Liver (tissue), 8 donors: ENCODE measurements at regions not wholly inside any gene's neighbourhood (a gene's known extent, or its start where the extent isn't known, plus 50 kb on each side); places are given as distances from the start of the nearest gene placed in this dataset.

Source experiments
- DNase-seq: peaks from one replicate; pipeline ENCODE4 v3.0.0-alpha.2; 2017; ENCODE audit warnings: low spot score
- H3K27ac ChIP-seq, 2 donors: one replicate each; pipeline ENCODE4 v1.7.0; 2013; ENCODE audit warnings: inconsistent platforms in 2 of 2, low read length in 2 of 2, control low read depth in 1 of 2, low read depth in 1 of 2, mild to moderate bottlenecking in 1 of 2
- H3K27me3 ChIP-seq, 4 donors: one replicate each; pipeline versions ENCODE4 v1.6.1 to v1.7.0; 2013; ENCODE audit warnings: low read length in 3 of 4, inconsistent platforms in 1 of 4, mild to moderate bottlenecking in 1 of 4, moderate library complexity in 1 of 4; ENCODE audit not compliant: control insufficient read depth in 4 of 4, insufficient read depth in 4 of 4
- H3K36me3 ChIP-seq, 4 donors: one replicate each; pipeline versions ENCODE4 v1.6.1 to v1.7.0; 2013; ENCODE audit warnings: low read length in 3 of 4, mild to moderate bottlenecking in 3 of 4, low read depth in 1 of 4, moderate library complexity in 1 of 4; ENCODE audit not compliant: control insufficient read depth in 4 of 4, insufficient read depth in 3 of 4
- H3K4me1 ChIP-seq, 4 donors: one replicate each; pipeline versions ENCODE4 v1.6.1 to v1.7.0; 2013; ENCODE audit warnings: low read length in 3 of 4, mild to moderate bottlenecking in 3 of 4, moderate library complexity in 1 of 4; ENCODE audit not compliant: control insufficient read depth in 4 of 4, insufficient read depth in 4 of 4
- H3K4me3 ChIP-seq, 3 donors: one replicate each; pipeline versions ENCODE4 v1.6.1 to v1.7.0; 2013; ENCODE audit warnings: low read length in 3 of 3, control low read depth in 1 of 3, low read depth in 1 of 3, mild to moderate bottlenecking in 1 of 3
- H3K9ac ChIP-seq, 2 donors: one replicate each; pipeline ENCODE4 v1.7.0; 2013; ENCODE audit warnings: low read length in 2 of 2, mild to moderate bottlenecking in 2 of 2, moderate library complexity in 2 of 2, control low read depth in 1 of 2, low read depth in 1 of 2
- H3K9me3 ChIP-seq, 4 donors: one replicate each; pipeline versions ENCODE4 v1.6.1 to v1.7.0; 2013; ENCODE audit warnings: low read length in 3 of 4; ENCODE audit not compliant: control insufficient read depth in 4 of 4
- EGR1 ChIP-seq, 2 donors: IDR thresholded peaks; 2 replicates each; pipeline ENCODE4 v1.6.1; 2016 to 2018; ENCODE audit warnings: antibody characterized with exemption in 2 of 2, low read depth in 2 of 2
- FOXA1 ChIP-seq: IDR thresholded peaks from 2 replicates; pipeline ENCODE4 v1.6.1; 2016; ENCODE audit warnings: antibody characterized with exemption
- GABPA ChIP-seq, 2 donors: IDR thresholded peaks in 1 of 2; conservative IDR thresholded peaks in 1 of 2; 2 replicates each; pipeline ENCODE4 v1.6.1; 2016; ENCODE audit warnings: antibody characterized with exemption in 2 of 2, mild to moderate bottlenecking in 1 of 2, moderate library complexity in 1 of 2
- HNF4A ChIP-seq, 2 donors: conservative IDR thresholded peaks; 2 replicates each; pipeline ENCODE4 v1.6.1; 2016; ENCODE audit warnings: antibody characterized with exemption in 2 of 2, mild to moderate bottlenecking in 2 of 2
- HNF4G ChIP-seq: IDR thresholded peaks from 2 replicates; pipeline ENCODE4 v1.6.1; 2016; ENCODE audit warnings: antibody characterized with exemption
- JUND ChIP-seq, 2 donors: IDR thresholded peaks; 2 replicates each; pipeline ENCODE4 v1.6.1; 2016; ENCODE audit warnings: antibody characterized with exemption in 2 of 2
- MAX ChIP-seq: IDR thresholded peaks from 2 replicates; pipeline ENCODE4 v1.6.1; 2016; ENCODE audit warnings: antibody characterized with exemption
- NR2F2 ChIP-seq: IDR thresholded peaks from 2 replicates; pipeline ENCODE4 v1.6.1; 2016; ENCODE audit warnings: antibody characterized with exemption
- REST ChIP-seq: IDR thresholded peaks from 2 replicates; pipeline ENCODE4 v1.6.1; 2016; ENCODE audit warnings: antibody characterized with exemption, mild to moderate bottlenecking
- SP1 ChIP-seq: IDR thresholded peaks from 2 replicates; pipeline ENCODE4 v1.6.1; 2018; ENCODE audit warnings: antibody characterized with exemption, mild to moderate bottlenecking
- TAF1 ChIP-seq: conservative IDR thresholded peaks from 2 replicates; pipeline ENCODE4 v1.6.1; 2016; ENCODE audit warnings: antibody characterized with exemption, mild to moderate bottlenecking
- YY1 ChIP-seq: IDR thresholded peaks from 2 replicates; pipeline ENCODE4 v1.6.1; 2016; ENCODE audit warnings: antibody characterized with exemption, mild to moderate bottlenecking
- ZBTB33 ChIP-seq: IDR thresholded peaks from 2 replicates; pipeline ENCODE4 v1.6.1; 2016; ENCODE audit warnings: antibody characterized with exemption
- WGBS: extraction: QIAGEN DNeasy Blood & Tissue Kit; methylation state at CpG from one replicate; pipeline ENCODE4 v1.1.7; 2013; 5-methylcytosine and 5-hydroxymethylcytosine counted together
- TF ChIP-seq, protein P1 (sequence below): fragments of 150-350 bp; IDR thresholded peaks from 2 replicates; pipeline ENCODE4 v1.5.1; 2017; ENCODE audit warnings: improper control_type of control experiment, low read depth, low read length; ENCODE audit not compliant: missing input control
- TF ChIP-seq, protein P2 (sequence below): IDR thresholded peaks from 2 replicates; pipeline ENCODE4 v1.6.1; 2016; ENCODE audit warnings: antibody characterized with exemption
- donor health status: healthy.
- donor health status: healthy.
- donor health status: healthy.
- donor health status: healthy.
- donor health status: healthy.

- TF ChIP-seq ZBTB33 (no peak), EGR1 (IDR thresholded peaks at IDR 0.05; ENCODE audit: low read depth in 2 of 2) (no peak), TAF1 (no peak), MAX (no peak), HNF4G (no peak), JUND (IDR thresholded peaks at IDR 0.05) (no peak), SP1 (no peak)
These were observed 68.7 kb downstream of the LIG4 start (continued) for GRCh38 chr13:108146642-108147041.

- WGBS = 70% methylated on average over 4 of the region's 4 CpGs
These were observed 72.5 kb downstream of the LIG4 start for GRCh38 chr13:108142702-108143436.

DNA sequence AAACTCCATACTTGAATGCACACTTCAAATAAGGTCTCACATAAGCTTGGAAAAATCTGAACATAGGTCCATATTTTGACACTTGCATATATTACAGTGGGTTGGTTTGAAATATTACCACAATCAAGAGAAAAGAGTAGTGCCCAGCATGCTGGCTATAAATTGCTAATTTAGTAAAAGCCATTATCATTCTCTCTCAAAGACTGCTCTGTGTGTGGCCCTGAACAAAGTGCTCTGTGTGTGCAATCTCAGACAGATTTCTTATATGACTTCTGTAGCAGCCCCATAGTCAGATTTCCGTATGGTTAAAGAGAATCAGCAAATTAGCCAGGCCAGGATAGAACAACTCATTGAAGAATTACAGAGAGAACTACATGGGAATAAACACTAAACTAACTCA lies 78.2 kb downstream of the LIG4 start:
- no peak overlapping the region for H3K27ac ChIP-seq
- no peaks in the 10 kb centered on the region for H3K9me3 ChIP-seq
- H3K9ac ChIP-seq = no peak overlapping the region
- no peaks in the 10 kb centered on the region for H3K4me1 ChIP-seq
- H3K4me3 ChIP-seq = no peak overlapping the region
- WGBS = 84% methylated on average over 1 of the region's 1 CpG
- no peaks in the 10 kb centered on the region for H3K36me3 ChIP-seq
- H3K27me3 ChIP-seq = no peaks in the 10 kb centered on the region
- TF ChIP-seq EGR1 (IDR thresholded peaks at IDR 0.05; ENCODE audit: low read depth in 2 of 2) (no peak), FOXA1 (no peak), REST (no peak), JUND (IDR thresholded peaks at IDR 0.05) (no peak), HNF4A (conservative IDR thresholded peaks at IDR 0.05) (no peak), NR2F2 (no peak), YY1 (no peak), HNF4G (no peak), TAF1 (no peak), GABPA (IDR thresholded peaks at IDR 0.05 in 1 of 2, conservative IDR thresholded peaks at IDR 0.05 in 1 of 2) (no peak)
- TF ChIP-seq, protein P1, sequence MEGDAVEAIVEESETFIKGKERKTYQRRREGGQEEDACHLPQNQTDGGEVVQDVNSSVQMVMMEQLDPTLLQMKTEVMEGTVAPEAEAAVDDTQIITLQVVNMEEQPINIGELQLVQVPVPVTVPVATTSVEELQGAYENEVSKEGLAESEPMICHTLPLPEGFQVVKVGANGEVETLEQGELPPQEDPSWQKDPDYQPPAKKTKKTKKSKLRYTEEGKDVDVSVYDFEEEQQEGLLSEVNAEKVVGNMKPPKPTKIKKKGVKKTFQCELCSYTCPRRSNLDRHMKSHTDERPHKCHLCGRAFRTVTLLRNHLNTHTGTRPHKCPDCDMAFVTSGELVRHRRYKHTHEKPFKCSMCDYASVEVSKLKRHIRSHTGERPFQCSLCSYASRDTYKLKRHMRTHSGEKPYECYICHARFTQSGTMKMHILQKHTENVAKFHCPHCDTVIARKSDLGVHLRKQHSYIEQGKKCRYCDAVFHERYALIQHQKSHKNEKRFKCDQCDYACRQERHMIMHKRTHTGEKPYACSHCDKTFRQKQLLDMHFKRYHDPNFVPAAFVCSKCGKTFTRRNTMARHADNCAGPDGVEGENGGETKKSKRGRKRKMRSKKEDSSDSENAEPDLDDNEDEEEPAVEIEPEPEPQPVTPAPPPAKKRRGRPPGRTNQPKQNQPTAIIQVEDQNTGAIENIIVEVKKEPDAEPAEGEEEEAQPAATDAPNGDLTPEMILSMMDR = no peak
- no peak for DNase-seq

More at GRCh38 chr13:108142702-108143436, 72.5 kb downstream of the LIG4 start:
- no peaks in the 10 kb centered on the region for H3K9me3 ChIP-seq
- no peak overlapping the region for H3K9ac ChIP-seq
- H3K27ac ChIP-seq = no peak overlapping the region
- no peaks in the 10 kb centered on the region for H3K36me3 ChIP-seq
- no peaks in the 10 kb centered on the region for H3K27me3 ChIP-seq
- no peak overlapping the region for H3K4me3 ChIP-seq
- no peak for DNase-seq
- no peak for TF ChIP-seq SP1
- TF ChIP-seq MAX = no peak
- TF ChIP-seq EGR1 (IDR thresholded peaks at IDR 0.05; ENCODE audit: low read depth in 2 of 2) = no peak
- no peak for TF ChIP-seq HNF4A (conservative IDR thresholded peaks at IDR 0.05)
- TF ChIP-seq JUND (IDR thresholded peaks at IDR 0.05) = no peak
- TF ChIP-seq, protein P2, sequence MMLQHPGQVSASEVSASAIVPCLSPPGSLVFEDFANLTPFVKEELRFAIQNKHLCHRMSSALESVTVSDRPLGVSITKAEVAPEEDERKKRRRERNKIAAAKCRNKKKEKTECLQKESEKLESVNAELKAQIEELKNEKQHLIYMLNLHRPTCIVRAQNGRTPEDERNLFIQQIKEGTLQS = no peak
- no peaks in the 10 kb centered on the region for H3K4me1 ChIP-seq
